Thymus (tissue), 11 donors: ENCODE measurements at regions not wholly inside any gene's neighbourhood (a gene's known extent, or its start where the extent isn't known, plus 50 kb on each side); places are given as distances from the start of the nearest gene placed in this dataset.
"Not testable (repeated sequence)": the region's sequence is repeated elsewhere in the genome, so short reads cannot be mapped to it uniquely, and the experiment has no call there.

Source experiments
- DNase-seq, 9 donors: peaks; one replicate each; pipeline ENCODE4 v3.0.0-alpha.2; 2013; ENCODE audit warnings: low spot score in 9 of 9, low read depth in 6 of 9, missing footprints in 1 of 9
- H3K27ac ChIP-seq, 2 donors: one replicate each; pipeline ENCODE4 v1.5.1; 2013; ENCODE audit warnings: control low read depth in 1 of 2, low read depth in 1 of 2, low read length in 1 of 2, mild to moderate bottlenecking in 1 of 2, moderate library complexity in 1 of 2
- H3K27me3 ChIP-seq, 2 donors: one replicate each; pipeline ENCODE4 v1.5.1; 2013; ENCODE audit warnings: low read length in 1 of 2; ENCODE audit not compliant: control insufficient read depth in 2 of 2, insufficient read depth in 1 of 2
- H3K36me3 ChIP-seq, 2 donors: one replicate each; pipeline ENCODE4 v1.5.1; 2013; ENCODE audit warnings: low read length in 1 of 2, mild to moderate bottlenecking in 1 of 2, moderate library complexity in 1 of 2; ENCODE audit not compliant: control insufficient read depth in 2 of 2, insufficient read depth in 2 of 2
- H3K4me1 ChIP-seq, 2 donors: one replicate each; pipeline ENCODE4 v1.5.1; 2013; ENCODE audit warnings: low read length in 2 of 2; ENCODE audit not compliant: control insufficient read depth in 2 of 2, insufficient read depth in 2 of 2
- H3K4me3 ChIP-seq, 2 donors: one replicate each; pipeline ENCODE4 v1.5.1; 2013; ENCODE audit warnings: low read length in 2 of 2, control low read depth in 1 of 2, mild to moderate bottlenecking in 1 of 2
- H3K9me3 ChIP-seq, 2 donors: one replicate each; pipeline ENCODE4 v1.5.1; 2013; ENCODE audit warnings: low read length in 1 of 2, mild to moderate bottlenecking in 1 of 2; ENCODE audit not compliant: control insufficient read depth in 2 of 2, insufficient read depth in 1 of 2
- WGBS: extraction: QIAGEN DNeasy Blood & Tissue Kit; methylation state at CpG from one replicate; pipeline ENCODE4 v1.1.7; 2013; 5-methylcytosine and 5-hydroxymethylcytosine counted together
- donor health status: healthy.

DNA sequence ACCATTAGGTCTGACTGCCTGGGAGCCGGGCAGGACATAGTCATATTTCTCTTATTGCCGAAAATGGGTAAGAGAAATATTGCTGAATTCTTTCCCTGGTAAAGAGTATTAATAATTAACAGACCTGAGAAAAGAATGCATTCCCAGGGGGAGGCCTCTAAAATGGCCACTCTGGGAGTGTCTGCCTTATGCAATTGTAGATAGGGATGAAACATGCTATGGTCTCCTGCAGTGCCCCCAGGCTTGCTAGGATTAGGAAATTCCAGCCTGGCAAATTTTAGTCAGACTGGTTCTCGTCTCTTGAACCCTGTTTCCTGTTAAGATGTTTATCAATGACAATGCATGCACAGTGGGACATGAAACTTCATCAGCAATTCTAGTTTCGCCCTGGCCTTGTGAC, 975.7 kb downstream of the TBC1D32 start:
- H3K27ac ChIP-seq, H3K36me3 ChIP-seq, H3K9me3 ChIP-seq, H3K4me3 ChIP-seq, H3K4me1 ChIP-seq, DNase-seq, H3K27me3 ChIP-seq: not testable (repeated sequence)
- 89% methylated on average over 4 of the region's 4 CpGs for WGBS

DNA sequence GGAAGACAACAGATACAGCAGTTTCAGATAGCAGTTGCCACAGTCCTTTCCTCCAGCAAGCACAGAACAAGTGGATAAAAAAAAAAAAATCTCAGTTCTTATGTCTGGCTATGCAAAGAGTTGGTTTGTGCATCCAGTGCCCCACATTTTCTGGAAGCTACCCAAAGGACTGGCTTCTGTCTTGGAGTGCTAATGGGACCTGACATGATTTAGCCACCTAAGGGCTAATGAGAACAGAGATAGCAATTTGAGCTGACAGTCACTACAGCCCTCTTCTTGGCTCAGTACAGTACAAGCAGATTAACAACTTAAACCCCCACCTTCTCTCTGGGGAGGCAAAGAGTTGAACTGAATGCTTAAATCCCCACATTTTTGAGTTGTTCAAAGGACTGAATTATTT, 976.8 kb downstream of the TBC1D32 start:
- H3K36me3 ChIP-seq, result no peaks in the 10 kb centered on the region
- no peaks in the 10 kb centered on the region for H3K9me3 ChIP-seq
- no peaks in the 10 kb centered on the region for H3K4me1 ChIP-seq
- no peak overlapping the region for H3K4me3 ChIP-seq
- H3K27ac ChIP-seq, result no peak overlapping the region
- no peak for DNase-seq
- H3K27me3 ChIP-seq, result no peaks in the 10 kb centered on the region

GRCh38 chr6:120355822-120356221, 978.5 kb downstream of the TBC1D32 start:
- no peak overlapping the region for H3K27ac ChIP-seq
- DNase-seq, result no peak
- WGBS, result 97% methylated on average over 1 of the region's 1 CpG
- no peak overlapping the region for H3K4me3 ChIP-seq
- no peaks in the 10 kb centered on the region for H3K27me3 ChIP-seq
- H3K36me3 ChIP-seq, result no peaks in the 10 kb centered on the region
- H3K4me1 ChIP-seq, result no peaks in the 10 kb centered on the region
- no peaks in the 10 kb centered on the region for H3K9me3 ChIP-seq

GRCh38 chr6:120354452-120355098, 979.7 kb downstream of the TBC1D32 start:
- no peak for DNase-seq
- Histone ChIP-seq H3K27ac (no peak overlapping the region), H3K27me3 (no peaks in the 10 kb centered on the region), H3K9me3 (no peaks in the 10 kb centered on the region), H3K4me3 (no peak overlapping the region), H3K36me3 (no peaks in the 10 kb centered on the region), H3K4me1 (no peaks in the 10 kb centered on the region)
- 10% methylated on average over 1 of the region's 1 CpG for WGBS

DNA sequence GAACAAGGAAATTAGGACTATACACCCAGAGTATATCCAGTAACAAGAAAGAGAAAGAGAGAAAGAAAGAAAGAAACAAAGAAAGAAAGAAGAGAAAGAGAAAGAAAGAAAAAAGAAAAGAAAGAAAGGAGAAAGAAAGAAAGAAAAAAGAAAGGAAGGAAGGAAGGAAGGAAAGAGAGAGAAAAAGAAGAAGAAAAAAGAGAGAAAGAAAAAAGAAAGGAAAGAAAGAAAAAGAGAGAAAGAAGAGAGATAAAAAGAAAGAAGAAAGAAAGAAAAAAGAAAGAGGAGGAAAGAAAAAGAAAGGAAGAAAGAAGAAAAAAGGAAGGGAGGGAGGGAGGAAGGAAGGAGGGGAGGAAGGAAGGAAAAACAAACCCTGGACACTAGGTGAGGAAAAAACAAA, 981.8 kb downstream of the TBC1D32 start:
- no peak overlapping the region for H3K27ac ChIP-seq
- H3K9me3 ChIP-seq, result no peaks in the 10 kb centered on the region
- no peak overlapping the region for H3K4me3 ChIP-seq
- no peaks in the 10 kb centered on the region for H3K36me3 ChIP-seq
- no peaks in the 10 kb centered on the region for H3K4me1 ChIP-seq
- no peak for DNase-seq
- no peaks in the 10 kb centered on the region for H3K27me3 ChIP-seq

DNA sequence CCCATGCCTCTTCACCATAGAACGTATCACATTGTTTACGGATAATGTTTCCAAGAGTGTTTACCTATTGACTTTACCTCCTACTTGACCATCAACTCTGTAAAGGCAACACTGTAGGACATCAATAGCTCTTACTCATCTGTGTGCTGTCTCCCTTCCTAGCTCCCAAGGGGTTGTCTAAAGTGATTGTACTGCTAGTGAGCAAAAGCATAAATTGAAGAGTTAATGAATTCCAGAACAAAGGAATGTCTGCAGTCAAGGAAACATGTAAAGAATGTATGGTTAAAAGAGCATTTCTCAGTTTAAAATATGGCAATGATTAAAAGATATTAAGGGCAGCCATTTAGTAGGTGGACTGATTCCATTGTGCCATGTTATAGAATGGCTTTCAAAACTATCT, 985.4 kb downstream of the TBC1D32 start:
- Histone ChIP-seq H3K36me3 (no peaks in the 10 kb centered on the region), H3K4me1 (no peaks in the 10 kb centered on the region), H3K27ac (no peak overlapping the region), H3K4me3 (no peak overlapping the region), H3K9me3 (no peaks in the 10 kb centered on the region), H3K27me3 (no peaks in the 10 kb centered on the region)
- DNase-seq, result no peak
- WGBS, result 95% methylated on average over 2 of the region's 2 CpGs

DNA sequence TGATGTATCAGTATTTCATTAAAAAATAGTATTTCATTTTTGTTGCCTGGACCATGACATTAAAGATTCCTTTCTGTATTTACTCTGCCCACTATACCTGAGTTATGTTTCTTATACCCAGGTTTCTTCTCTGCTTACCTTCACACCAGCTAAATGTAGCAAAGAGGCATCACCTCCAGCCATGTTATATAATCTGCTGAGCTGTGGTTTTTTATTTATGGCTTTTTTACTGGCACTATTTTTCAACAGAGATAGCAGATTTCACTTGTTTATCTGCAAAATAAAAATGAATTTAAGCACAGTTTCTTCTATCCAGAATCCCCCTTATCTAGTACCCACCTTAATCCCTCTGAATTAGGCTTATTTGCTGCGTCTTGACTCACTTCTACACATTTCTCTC, 979.0 kb upstream of the MAN1A1 start:
- Histone ChIP-seq H3K27ac (no peak overlapping the region), H3K36me3 (no peaks in the 10 kb centered on the region), H3K4me3 (no peak overlapping the region), H3K27me3 (no peaks in the 10 kb centered on the region), H3K4me1 (no peaks in the 10 kb centered on the region), H3K9me3 (no peaks in the 10 kb centered on the region)
- 86% methylated on average over 1 of the region's 1 CpG for WGBS
- no peak for DNase-seq

DNA sequence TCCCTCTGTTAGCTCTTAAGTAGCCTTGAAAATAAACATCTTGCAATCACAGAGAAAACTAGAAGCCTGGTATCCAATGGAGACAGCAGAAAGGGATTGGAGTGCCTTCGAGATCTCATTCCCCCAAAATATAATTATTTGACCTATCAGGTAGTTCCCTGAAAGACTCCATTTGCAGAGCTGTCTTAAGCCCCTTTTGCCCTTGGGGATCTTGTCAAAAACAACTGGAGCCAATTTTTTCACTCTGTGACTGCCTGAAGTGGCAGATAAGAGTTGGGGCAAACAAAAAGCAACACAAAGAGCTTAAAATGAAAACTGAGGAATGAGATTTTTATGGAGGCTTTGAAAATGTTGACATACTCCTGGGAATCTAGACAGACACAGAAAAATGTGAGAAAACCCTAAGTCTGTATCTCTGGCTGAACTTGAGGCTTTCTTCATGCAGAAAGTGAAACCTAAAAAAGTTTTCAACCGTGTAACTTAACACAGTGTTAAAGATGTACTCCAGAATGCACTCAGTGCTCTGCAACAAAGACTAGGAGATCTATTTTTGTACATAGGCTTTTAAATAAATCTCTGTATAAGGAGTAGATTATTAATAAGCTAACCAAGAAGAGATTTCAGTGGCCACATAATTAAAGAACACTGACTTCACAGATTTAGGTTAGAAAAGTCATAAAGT, 971.1 kb upstream of the MAN1A1 start:
- Histone ChIP-seq H3K4me1 (no peaks in the 10 kb centered on the region), H3K27ac (no peak overlapping the region), H3K27me3 (no peaks in the 10 kb centered on the region), H3K4me3 (no peak overlapping the region), H3K36me3 (no peaks in the 10 kb centered on the region), H3K9me3 (no peaks in the 10 kb centered on the region)
- no peak for DNase-seq
- 83% methylated on average over 2 of the region's 2 CpGs for WGBS

- Histone ChIP-seq H3K36me3 (no peaks in the 10 kb centered on the region), H3K9me3 (no peaks in the 10 kb centered on the region), H3K27ac (no peak overlapping the region), H3K4me3 (no peak overlapping the region), H3K27me3 (no peaks in the 10 kb centered on the region), H3K4me1 (no peaks in the 10 kb centered on the region)
- WGBS, result 95% methylated on average over 1 of the region's 1 CpG
- no peak for DNase-seq
Observed at GRCh38 chr6:120304223-120304622, 954.7 kb upstream of the MAN1A1 start.
